ENCODE measurements at regions not wholly inside any gene's neighbourhood (a gene's known extent, or its start where the extent isn't known, plus 50 kb on each side); places are given as distances from the start of the nearest gene placed in this dataset.

DNA sequence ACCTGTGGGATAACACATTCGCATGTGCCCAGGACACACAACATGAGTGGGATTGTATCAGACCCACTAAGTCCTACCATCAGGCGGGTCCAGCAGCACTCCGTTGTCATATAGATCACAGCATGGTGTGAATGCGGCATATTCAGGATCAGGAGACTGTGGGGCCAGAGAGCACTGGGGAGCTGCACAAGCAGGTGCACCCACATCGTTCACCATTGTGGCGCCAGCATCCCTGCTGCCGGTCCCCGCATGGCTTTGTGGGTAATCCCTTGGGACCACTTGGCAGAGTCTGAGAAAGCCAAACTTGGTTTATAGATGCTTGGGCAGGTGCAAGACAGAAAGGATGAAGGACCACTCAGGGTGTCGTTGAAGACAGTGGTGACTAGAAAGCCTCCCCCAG lies 201.6 kb upstream of the B3GAT1 start:
- Histone ChIP-seq H3K27ac (no peak overlapping the region), H3K9me3 (no peaks in the 10 kb centered on the region), H3K4me1 (no peaks in the 10 kb centered on the region), H3K36me3 (no peaks in the 10 kb centered on the region), H3K27me3 (no peaks in the 10 kb centered on the region), H3K4me3 (no peak overlapping the region)
- 77% methylated on average over 3 of the region's 9 CpGs for WGBS (ENCODE audit: insufficient coverage, low coverage, low lambda C conversion rate, missing lambda C conversion rate)
- intact Hi-C loops (cut with DNase I): no loop called here
- DNase-seq (no peak), ATAC-seq (no peak)
- TF ChIP-seq, protein P1, sequence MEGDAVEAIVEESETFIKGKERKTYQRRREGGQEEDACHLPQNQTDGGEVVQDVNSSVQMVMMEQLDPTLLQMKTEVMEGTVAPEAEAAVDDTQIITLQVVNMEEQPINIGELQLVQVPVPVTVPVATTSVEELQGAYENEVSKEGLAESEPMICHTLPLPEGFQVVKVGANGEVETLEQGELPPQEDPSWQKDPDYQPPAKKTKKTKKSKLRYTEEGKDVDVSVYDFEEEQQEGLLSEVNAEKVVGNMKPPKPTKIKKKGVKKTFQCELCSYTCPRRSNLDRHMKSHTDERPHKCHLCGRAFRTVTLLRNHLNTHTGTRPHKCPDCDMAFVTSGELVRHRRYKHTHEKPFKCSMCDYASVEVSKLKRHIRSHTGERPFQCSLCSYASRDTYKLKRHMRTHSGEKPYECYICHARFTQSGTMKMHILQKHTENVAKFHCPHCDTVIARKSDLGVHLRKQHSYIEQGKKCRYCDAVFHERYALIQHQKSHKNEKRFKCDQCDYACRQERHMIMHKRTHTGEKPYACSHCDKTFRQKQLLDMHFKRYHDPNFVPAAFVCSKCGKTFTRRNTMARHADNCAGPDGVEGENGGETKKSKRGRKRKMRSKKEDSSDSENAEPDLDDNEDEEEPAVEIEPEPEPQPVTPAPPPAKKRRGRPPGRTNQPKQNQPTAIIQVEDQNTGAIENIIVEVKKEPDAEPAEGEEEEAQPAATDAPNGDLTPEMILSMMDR (IDR thresholded peaks at IDR 0.05): no peak
- no peak for TF ChIP-seq POLR2A (IDR thresholded peaks at IDR 0.05)

DNA sequence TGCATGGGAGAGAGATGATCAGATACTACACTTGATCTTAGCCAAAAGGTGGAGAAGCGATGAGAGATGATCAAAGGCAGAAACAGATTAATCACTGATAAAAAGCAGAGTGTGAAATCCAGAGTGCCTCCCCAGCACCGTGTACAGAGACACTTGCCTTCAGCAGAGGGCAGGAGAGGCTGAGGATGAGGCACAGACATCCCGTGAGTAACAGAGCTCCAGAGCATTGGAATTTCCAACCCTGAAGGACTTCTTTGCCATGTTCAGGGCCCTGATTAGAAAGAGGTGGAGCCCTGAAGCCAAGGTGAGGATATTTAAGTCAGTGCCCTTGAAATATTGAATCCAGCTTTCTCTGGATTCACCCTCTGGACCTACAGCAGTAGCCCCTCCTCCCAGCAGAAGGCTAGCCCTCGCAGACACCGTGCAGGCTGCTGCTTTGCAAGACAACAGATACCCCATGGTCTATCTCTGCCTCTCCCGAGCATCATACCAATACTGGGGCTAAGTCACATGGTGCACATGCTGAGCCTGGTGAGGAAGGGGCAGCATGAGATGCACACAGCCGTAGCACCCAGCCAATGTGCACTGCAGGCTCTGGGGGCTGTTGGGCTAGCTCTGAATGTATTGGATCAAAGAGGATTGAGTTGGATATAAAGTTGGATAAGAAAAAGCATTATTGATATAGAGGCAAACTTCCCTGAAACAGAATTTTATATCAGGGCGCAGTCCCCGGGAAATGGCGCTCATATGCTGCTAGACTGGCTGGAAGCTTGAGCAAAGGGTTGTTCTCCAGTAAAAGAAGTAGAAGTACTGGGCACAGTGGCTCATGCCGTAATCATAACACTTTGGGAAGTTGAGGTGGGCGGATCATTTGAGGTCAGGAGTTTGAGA lies 200.3 kb upstream of the B3GAT1 start:
- no peak for TF ChIP-seq POLR2A (IDR thresholded peaks at IDR 0.05)
- TF ChIP-seq, protein P1 (IDR thresholded peaks at IDR 0.05): no peak
- Histone ChIP-seq H3K4me1 (no peaks in the 10 kb centered on the region), H3K27me3 (no peaks in the 10 kb centered on the region), H3K9me3 (no peaks in the 10 kb centered on the region), H3K27ac (no peak overlapping the region), H3K36me3 (no peaks in the 10 kb centered on the region), H3K4me3 (no peak overlapping the region)
- WGBS (ENCODE audit: insufficient coverage, low coverage, low lambda C conversion rate, missing lambda C conversion rate): 64% methylated on average over 7 of the region's 12 CpGs
- intact Hi-C loops (cut with DNase I): no loop called here
- ATAC-seq (no peak), DNase-seq (no peak)

DNA sequence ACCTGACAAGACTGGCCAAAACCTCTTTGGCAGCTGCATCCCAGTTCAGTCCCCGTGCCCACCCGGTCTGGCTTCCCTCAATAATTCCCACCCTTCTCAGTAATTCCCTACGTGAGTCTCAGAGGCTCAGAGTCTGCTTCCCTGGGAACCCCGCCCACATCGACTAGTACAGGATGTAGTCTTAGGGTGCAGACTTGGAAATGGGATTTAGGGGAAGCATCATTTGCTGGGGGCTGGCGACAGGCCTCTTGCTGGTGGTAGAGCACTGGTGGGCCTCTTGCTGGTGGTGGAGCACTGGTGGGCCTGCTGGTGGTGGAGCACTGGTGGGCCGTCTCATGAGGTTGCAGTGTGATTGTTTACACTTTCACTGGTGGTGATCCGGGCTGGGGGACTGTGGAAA lies 199.5 kb upstream of the B3GAT1 start:
- 81% methylated on average over 5 of the region's 8 CpGs for WGBS (ENCODE audit: insufficient coverage, low coverage, low lambda C conversion rate, missing lambda C conversion rate)
- ATAC-seq (no peak), DNase-seq (no peak)
- H3K4me1 ChIP-seq: no peaks in the 10 kb centered on the region
- H3K27me3 ChIP-seq: no peaks in the 10 kb centered on the region
- TF ChIP-seq POLR2A (IDR thresholded peaks at IDR 0.05): no peak
- TF ChIP-seq, protein P1 (IDR thresholded peaks at IDR 0.05): no peak
- intact Hi-C loops (cut with DNase I): no loop called here
- H3K27ac ChIP-seq: no peak overlapping the region
- H3K36me3 ChIP-seq: no peaks in the 10 kb centered on the region
- no peaks in the 10 kb centered on the region for H3K9me3 ChIP-seq
- no peak overlapping the region for H3K4me3 ChIP-seq

DNA sequence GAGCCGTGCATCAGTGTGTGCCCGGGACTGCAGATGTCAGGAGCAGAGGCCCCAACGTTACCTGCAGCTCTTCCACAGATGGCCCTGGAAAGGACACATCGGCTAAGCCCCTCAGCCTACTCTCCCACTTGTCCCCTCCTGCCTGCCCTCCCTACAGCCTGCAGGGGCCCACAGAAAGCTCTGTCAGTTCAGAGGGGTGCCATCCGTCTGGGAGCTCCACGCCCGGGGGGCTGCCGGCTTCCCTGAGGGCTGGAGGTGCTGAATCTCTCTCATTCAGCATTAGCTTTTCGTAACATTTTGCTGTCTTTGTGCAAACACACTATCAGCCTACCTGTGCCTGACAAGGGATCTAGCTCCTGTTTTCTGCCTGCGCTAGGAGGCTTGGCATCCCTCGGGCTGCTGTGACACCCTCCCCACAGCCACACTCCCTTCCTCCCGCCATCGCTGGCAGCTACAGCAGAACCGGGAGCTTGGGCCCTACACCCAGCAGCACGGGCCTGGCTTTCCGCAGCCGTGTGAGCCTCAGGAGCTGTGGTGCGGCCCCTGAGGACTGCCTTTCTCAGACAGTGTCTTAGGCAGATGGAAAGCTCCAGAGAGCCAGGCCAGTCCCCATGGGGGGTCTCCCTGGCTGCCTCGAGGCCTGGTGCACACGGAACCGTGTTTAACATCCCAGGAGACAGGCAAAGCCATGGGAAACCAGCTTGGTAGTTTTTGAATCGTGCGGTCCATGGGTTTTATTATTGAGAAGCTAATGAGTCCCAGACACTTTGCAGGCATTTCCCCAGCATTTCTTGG lies 198.3 kb upstream of the B3GAT1 start:
- Histone ChIP-seq H3K4me3 (no peak overlapping the region), H3K9me3 (no peaks in the 10 kb centered on the region), H3K4me1 (no peaks in the 10 kb centered on the region), H3K27me3 (no peaks in the 10 kb centered on the region), H3K36me3 (no peaks in the 10 kb centered on the region), H3K27ac (no peak overlapping the region)
- ATAC-seq: no peak
- WGBS (ENCODE audit: insufficient coverage, low coverage, low lambda C conversion rate, missing lambda C conversion rate): 62% methylated on average over 9 of the region's 23 CpGs
- TF ChIP-seq, protein P1 (IDR thresholded peaks at IDR 0.05): no peak
- TF ChIP-seq POLR2A (IDR thresholded peaks at IDR 0.05): no peak
- intact Hi-C loops (cut with DNase I): no loop called here
- no peak for DNase-seq

Measured in right lobe of liver (tissue), 6 donors.